ENCODE measurements at regions not wholly inside any gene's neighbourhood (a gene's known extent, or its start where the extent isn't known, plus 50 kb on each side); places are given as distances from the start of the nearest gene placed in this dataset.

- no peak for TF ChIP-seq ZNF121 (CRISPR knock-in tag; conservative IDR thresholded peaks at IDR 0.05)
- no peak for TF ChIP-seq EP300 (IDR thresholded peaks at IDR 0.05; ENCODE audit: low read length)
- TF ChIP-seq ZKSCAN1 (IDR thresholded peaks at IDR 0.05; ENCODE audit: low read depth, low read length), result no peak
- TF ChIP-seq MAFG (tag; conservative IDR thresholded peaks at IDR 0.05), result no peak
- TF ChIP-seq KDM1A (IDR thresholded peaks at IDR 0.05), result no peak
- TF ChIP-seq, protein P1, sequence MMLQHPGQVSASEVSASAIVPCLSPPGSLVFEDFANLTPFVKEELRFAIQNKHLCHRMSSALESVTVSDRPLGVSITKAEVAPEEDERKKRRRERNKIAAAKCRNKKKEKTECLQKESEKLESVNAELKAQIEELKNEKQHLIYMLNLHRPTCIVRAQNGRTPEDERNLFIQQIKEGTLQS (IDR thresholded peaks at IDR 0.05), result no peak
- TF ChIP-seq, protein P1 (CRISPR knock-in tag; conservative IDR thresholded peaks at IDR 0.05), result no peak
- TF ChIP-seq, protein P2, sequence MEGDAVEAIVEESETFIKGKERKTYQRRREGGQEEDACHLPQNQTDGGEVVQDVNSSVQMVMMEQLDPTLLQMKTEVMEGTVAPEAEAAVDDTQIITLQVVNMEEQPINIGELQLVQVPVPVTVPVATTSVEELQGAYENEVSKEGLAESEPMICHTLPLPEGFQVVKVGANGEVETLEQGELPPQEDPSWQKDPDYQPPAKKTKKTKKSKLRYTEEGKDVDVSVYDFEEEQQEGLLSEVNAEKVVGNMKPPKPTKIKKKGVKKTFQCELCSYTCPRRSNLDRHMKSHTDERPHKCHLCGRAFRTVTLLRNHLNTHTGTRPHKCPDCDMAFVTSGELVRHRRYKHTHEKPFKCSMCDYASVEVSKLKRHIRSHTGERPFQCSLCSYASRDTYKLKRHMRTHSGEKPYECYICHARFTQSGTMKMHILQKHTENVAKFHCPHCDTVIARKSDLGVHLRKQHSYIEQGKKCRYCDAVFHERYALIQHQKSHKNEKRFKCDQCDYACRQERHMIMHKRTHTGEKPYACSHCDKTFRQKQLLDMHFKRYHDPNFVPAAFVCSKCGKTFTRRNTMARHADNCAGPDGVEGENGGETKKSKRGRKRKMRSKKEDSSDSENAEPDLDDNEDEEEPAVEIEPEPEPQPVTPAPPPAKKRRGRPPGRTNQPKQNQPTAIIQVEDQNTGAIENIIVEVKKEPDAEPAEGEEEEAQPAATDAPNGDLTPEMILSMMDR (IDR thresholded peaks at IDR 0.05 in 2 of 3, conservative IDR thresholded peaks at IDR 0.05 in 1 of 3; ENCODE audit: insufficient read depth in 2 of 3, low read depth in 1 of 3, low read length in 3 of 3), result no peak
- TF ChIP-seq BHLHE40 (IDR thresholded peaks at IDR 0.05; ENCODE audit: low read length), result no peak
- no peak for TF ChIP-seq RBM22 (IDR thresholded peaks at IDR 0.05; ENCODE audit: low read depth, low read length, poor library complexity, severe bottlenecking)
- TF ChIP-seq PHF8 (IDR thresholded peaks at IDR 0.05; ENCODE audit: borderline replicate concordance, low read length), result no peak
- no peak for TF ChIP-seq ZKSCAN8 (CRISPR knock-in tag; IDR thresholded peaks at IDR 0.05)
- no peak for TF ChIP-seq NFXL1 (CRISPR knock-in tag; IDR thresholded peaks at IDR 0.05)
These were observed 131.6 kb downstream of the ZNF330 start for GRCh38 chr4:141352331-141352730.
